OCI-LY7 (cell line): ENCODE measurements at regions not wholly inside any gene's neighbourhood (a gene's known extent, or its start where the extent isn't known, plus 50 kb on each side); places are given as distances from the start of the nearest gene placed in this dataset.

Source experiments
- BruUV-seq: library from RNA; stranded (reverse); fragments of 400-500 nt; replicated peaks from 2 replicates; lab custom pipeline; 2021; lab: Mats Ljungman, UMichigan
- CTCF ChIA-PET: fragments of 300-600 bp; sonication (Branson Sonifier 250); formaldehyde crosslinking; loops from one replicate; lab custom pipeline; 2022; ENCODE audit warnings: antibody characterized with exemption; ENCODE audit not compliant: unreplicated experiment; lab: Charles Lee
- POLR2A ChIA-PET: fragments of 300-600 bp; sonication (Branson Sonifier 250); formaldehyde crosslinking; loops from one replicate; lab custom pipeline; 2022; ENCODE audit warnings: antibody characterized with exemption; lab: Charles Lee
- DNase-seq: peaks from one replicate; pipeline ENCODE4 v3.0.0-alpha.2; 2015; ENCODE audit warnings: low spot score
- H2AFZ ChIP-seq: fragments of 200-600 bp; sonication (generic), shearing (Covaris generic); 2 replicates; pipeline ENCODE4 v1.6.1; 2014; ENCODE audit warnings: mild to moderate bottlenecking, antibody characterized with exemption, low read length, moderate library complexity
- H3K27ac ChIP-seq: fragments of 200-600 bp; sonication (generic); 2 replicates; pipeline ENCODE4 v1.5.1; 2014; ENCODE audit warnings: mixed run types, low read depth, mild to moderate bottlenecking, moderate library complexity, low read length, inconsistent platforms; ENCODE audit not compliant: poor library complexity, severe bottlenecking
- H3K36me3 ChIP-seq: fragments of 200-600 bp; sonication (generic); 2 replicates; pipeline ENCODE4 v1.6.1; 2014; ENCODE audit warnings: mild to moderate bottlenecking, antibody characterized with exemption, low read length, moderate library complexity, mixed read lengths; ENCODE audit not compliant: insufficient read depth
- H3K4me1 ChIP-seq: fragments of 200-600 bp; sonication (generic); 2 replicates; pipeline ENCODE4 v1.5.1; 2014; ENCODE audit warnings: mild to moderate bottlenecking, low read length; ENCODE audit not compliant: insufficient read depth, poor library complexity, severe bottlenecking
- H3K4me2 ChIP-seq: fragments of 200-600 bp; sonication (generic); 2 replicates; pipeline ENCODE4 v1.6.1; 2014; ENCODE audit warnings: mild to moderate bottlenecking, low read length
- H3K4me3 ChIP-seq: fragments of 200-600 bp; sonication (generic); 2 replicates; pipeline ENCODE4 v1.5.1; 2014; ENCODE audit warnings: mild to moderate bottlenecking, low read depth, low read length; ENCODE audit not compliant: poor library complexity, severe bottlenecking
- H3K79me2 ChIP-seq: fragments of 200-600 bp; sonication (generic); 2 replicates; pipeline ENCODE4 v1.6.1; 2016; ENCODE audit warnings: low read depth, mild to moderate bottlenecking, low read length, moderate library complexity, mixed read lengths; ENCODE audit not compliant: insufficient read depth
- H3K9me2 ChIP-seq: fragments of 200-600 bp; sonication (generic); 2 replicates; pipeline ENCODE4 v1.6.1; 2016; ENCODE audit warnings: mild to moderate bottlenecking, low read length, mixed read lengths; ENCODE audit not compliant: insufficient read depth
- H3K9me3 ChIP-seq: fragments of 200-600 bp; sonication (generic); 2 replicates; pipeline ENCODE4 v1.6.1; 2014; ENCODE audit warnings: mild to moderate bottlenecking, mixed run types, low read length, mixed read lengths
- H4K20me1 ChIP-seq: fragments of 200-600 bp; sonication (generic); 2 replicates; pipeline ENCODE4 v1.6.1; 2014; ENCODE audit warnings: mild to moderate bottlenecking, antibody characterized with exemption, low read length, moderate library complexity, mixed read lengths; ENCODE audit not compliant: insufficient read depth
- CTCF ChIP-seq: fragments of 200-600 bp; sonication (generic); conservative IDR thresholded peaks from 2 replicates; pipeline ENCODE4 v1.5.1; 2014; ENCODE audit warnings: mild to moderate bottlenecking, antibody characterized with exemption, low read length, moderate library complexity, mixed read lengths
- EZH2phosphoT487 ChIP-seq: fragments of 200-600 bp; sonication (generic); IDR thresholded peaks from 2 replicates; pipeline ENCODE4 v1.6.1; 2018; ENCODE audit warnings: low read depth, borderline replicate concordance, mild to moderate bottlenecking, mixed run types, antibody characterized with exemption, low read length, moderate library complexity, mixed read lengths
- intact Hi-C: fragments of 100-400 bp; cut with micrococcal nuclease; formaldehyde crosslinking; loops from one replicate; pipeline ENCODE4 v1.10.0; 2022; ENCODE audit not compliant: unreplicated experiment

- H3K9me3 ChIP-seq, result no peaks in the 10 kb centered on the region
- no peaks in the 10 kb centered on the region for H3K4me1 ChIP-seq
- H3K36me3 ChIP-seq, result no peaks in the 10 kb centered on the region
- H3K9me2 ChIP-seq, result no peaks in the 10 kb centered on the region
- no peak overlapping the region for H3K4me3 ChIP-seq
- no peak overlapping the region for H3K27ac ChIP-seq
- H4K20me1 ChIP-seq, result no peaks in the 10 kb centered on the region
- no peak for DNase-seq
- ChIA-PET POLR2A (no interaction called here), CTCF (no interaction called here)
- BruUV-seq, result no TSS peak
- H2AFZ ChIP-seq, result no peak overlapping the region
- intact Hi-C loops, result no loop called here
- no peak for TF ChIP-seq EZH2phosphoT487
- TF ChIP-seq CTCF, result no peak
- no peaks in the 10 kb centered on the region for H3K79me2 ChIP-seq
- no peak overlapping the region for H3K4me2 ChIP-seq
These were observed 122.6 kb upstream of the MYCN start for GRCh38 chr2:15817748-15818147.

DNA sequence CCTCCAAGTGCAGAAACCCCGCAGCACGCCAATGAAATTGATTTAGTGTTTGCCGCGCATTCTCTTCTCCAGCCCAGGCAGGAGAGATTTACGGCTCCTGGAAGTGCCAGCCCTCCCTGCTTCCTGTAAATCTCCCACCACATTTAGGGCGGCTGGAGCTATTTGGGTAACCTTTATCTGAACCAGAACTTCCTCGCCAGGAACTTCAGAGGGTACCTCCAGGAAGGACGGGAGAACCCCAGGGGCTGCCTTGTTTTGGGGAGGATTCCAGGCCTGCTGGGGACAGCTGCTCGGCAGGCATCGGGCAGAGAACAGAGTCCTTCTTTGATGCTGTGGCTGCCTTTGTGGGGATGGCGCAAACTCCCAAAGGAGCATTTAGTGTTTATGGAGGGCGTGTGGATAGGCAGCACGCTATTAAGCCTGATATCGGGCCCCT lies 122.0 kb upstream of the MYCN start:
- Histone ChIP-seq H3K4me1 (no peaks in the 10 kb centered on the region), H4K20me1 (no peaks in the 10 kb centered on the region), H3K36me3 (no peaks in the 10 kb centered on the region), H3K27ac (no peak overlapping the region), H2AFZ (no peak overlapping the region), H3K9me3 (no peaks in the 10 kb centered on the region), H3K4me3 (no peak overlapping the region), H3K4me2 (no peak overlapping the region), H3K79me2 (no peaks in the 10 kb centered on the region), H3K9me2 (no peaks in the 10 kb centered on the region)
- CTCF ChIA-PET, result no interaction called here
- intact Hi-C loops, result no loop called here
- TF ChIP-seq CTCF, result no peak
- TF ChIP-seq EZH2phosphoT487, result no peak
- no peak for DNase-seq
- no TSS peak for BruUV-seq
- POLR2A ChIA-PET, result no interaction called here

GRCh38 chr2:15818881-15819280 lies 121.5 kb upstream of the MYCN start:
- Histone ChIP-seq H4K20me1 (no peaks in the 10 kb centered on the region), H3K9me2 (no peaks in the 10 kb centered on the region), H3K9me3 (no peaks in the 10 kb centered on the region), H3K79me2 (no peaks in the 10 kb centered on the region), H2AFZ (no peak overlapping the region), H3K36me3 (no peaks in the 10 kb centered on the region), H3K27ac (no peak overlapping the region), H3K4me1 (no peaks in the 10 kb centered on the region), H3K4me3 (no peak overlapping the region), H3K4me2 (no peak overlapping the region)
- TF ChIP-seq EZH2phosphoT487 (no peak), CTCF (no peak)
- intact Hi-C loops, result no loop called here
- no TSS peak for BruUV-seq
- no peak for DNase-seq
- POLR2A ChIA-PET, result interaction anchor here (1.2 kb wide), 1 partner anchor 11 kb away, joined by 3 read pairs; no protein-coding TSS in a partner anchor
- CTCF ChIA-PET, result no interaction called here
